NB4 (cell line): ENCODE measurements at regions not wholly inside any gene's neighbourhood (a gene's known extent, or its start where the extent isn't known, plus 50 kb on each side); places are given as distances from the start of the nearest gene placed in this dataset.

Source experiments
- MYC ChIP-seq: IDR thresholded peaks from 2 replicates; pipeline ENCODE4 v1.6.1; 2011; ENCODE audit warnings: low read depth, low read length
- POLR2A ChIP-seq: IDR thresholded peaks from 2 replicates; pipeline ENCODE4 v1.6.1; 2011; ENCODE audit warnings: mild to moderate bottlenecking; ENCODE audit not compliant: insufficient read length; ENCODE audit errors: extremely low read depth
- TF ChIP-seq, protein P1 (sequence below): IDR thresholded peaks from one replicate; pipeline ENCODE4 v1.5.1; 2012; ENCODE audit warnings: low read depth, low read length
- TF ChIP-seq, protein P2 (sequence below): IDR thresholded peaks from 2 replicates; pipeline ENCODE4 v1.6.1; 2011; ENCODE audit warnings: low read depth, low read length

DNA sequence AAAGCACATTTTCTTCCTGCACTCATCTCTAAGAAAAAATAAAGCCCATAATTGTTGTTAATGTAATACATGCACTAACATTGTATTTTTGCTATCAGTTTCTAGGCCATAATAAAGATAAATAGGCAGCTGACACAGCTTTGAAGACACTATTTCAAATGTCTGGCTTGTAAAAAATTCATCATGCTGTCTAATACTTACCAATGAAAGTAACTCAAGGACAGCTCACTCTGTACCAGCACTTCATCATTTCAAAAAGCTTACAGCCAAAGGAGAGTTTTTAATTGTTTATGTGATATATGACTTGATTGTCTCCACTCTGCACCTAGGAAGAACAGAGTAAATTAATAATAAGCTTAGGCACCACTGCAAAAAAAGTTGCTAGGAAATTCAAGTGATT lies 1423.3 kb upstream of the PCDH20 start:
- no peak for TF ChIP-seq POLR2A
- TF ChIP-seq, protein P1, sequence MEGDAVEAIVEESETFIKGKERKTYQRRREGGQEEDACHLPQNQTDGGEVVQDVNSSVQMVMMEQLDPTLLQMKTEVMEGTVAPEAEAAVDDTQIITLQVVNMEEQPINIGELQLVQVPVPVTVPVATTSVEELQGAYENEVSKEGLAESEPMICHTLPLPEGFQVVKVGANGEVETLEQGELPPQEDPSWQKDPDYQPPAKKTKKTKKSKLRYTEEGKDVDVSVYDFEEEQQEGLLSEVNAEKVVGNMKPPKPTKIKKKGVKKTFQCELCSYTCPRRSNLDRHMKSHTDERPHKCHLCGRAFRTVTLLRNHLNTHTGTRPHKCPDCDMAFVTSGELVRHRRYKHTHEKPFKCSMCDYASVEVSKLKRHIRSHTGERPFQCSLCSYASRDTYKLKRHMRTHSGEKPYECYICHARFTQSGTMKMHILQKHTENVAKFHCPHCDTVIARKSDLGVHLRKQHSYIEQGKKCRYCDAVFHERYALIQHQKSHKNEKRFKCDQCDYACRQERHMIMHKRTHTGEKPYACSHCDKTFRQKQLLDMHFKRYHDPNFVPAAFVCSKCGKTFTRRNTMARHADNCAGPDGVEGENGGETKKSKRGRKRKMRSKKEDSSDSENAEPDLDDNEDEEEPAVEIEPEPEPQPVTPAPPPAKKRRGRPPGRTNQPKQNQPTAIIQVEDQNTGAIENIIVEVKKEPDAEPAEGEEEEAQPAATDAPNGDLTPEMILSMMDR, result no peak
- TF ChIP-seq, protein P2, sequence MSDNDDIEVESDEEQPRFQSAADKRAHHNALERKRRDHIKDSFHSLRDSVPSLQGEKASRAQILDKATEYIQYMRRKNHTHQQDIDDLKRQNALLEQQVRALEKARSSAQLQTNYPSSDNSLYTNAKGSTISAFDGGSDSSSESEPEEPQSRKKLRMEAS, result no peak
- TF ChIP-seq MYC, result no peak
